ENCODE measurements at regions not wholly inside any gene's neighbourhood (a gene's known extent, or its start where the extent isn't known, plus 50 kb on each side); places are given as distances from the start of the nearest gene placed in this dataset.

DNA sequence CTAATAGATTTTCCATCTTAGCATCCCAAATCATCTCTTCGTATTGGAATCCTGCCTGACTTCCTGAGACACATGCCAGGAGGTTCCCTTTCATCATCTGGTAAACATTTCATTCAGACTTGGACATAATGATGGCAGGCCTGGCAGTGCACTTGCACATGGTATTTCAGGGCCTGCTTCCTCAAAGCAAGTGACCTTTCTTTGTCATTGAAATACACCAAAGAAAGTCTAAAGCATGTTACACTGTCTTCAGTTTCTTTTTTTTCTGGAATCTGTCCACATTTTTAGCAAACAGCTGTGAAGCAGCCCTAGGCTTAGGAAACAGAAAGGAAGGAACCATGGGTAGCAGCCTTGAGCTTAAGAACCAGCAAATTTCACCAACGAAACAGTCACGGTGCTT lies 205.9 kb upstream of the VCX start:
- TF ChIP-seq CTCF (IDR thresholded peaks at IDR 0.05) (no peak), POLR2A (IDR thresholded peaks at IDR 0.05) (no peak)

All from body of pancreas (tissue), 4 donors.